ENCODE measurements at regions not wholly inside any gene's neighbourhood (a gene's known extent, or its start where the extent isn't known, plus 50 kb on each side); places are given as distances from the start of the nearest gene placed in this dataset.

- TF ChIP-seq CTCF (conservative IDR thresholded peaks at IDR 0.05; ENCODE audit: low read depth) = no peak
- CTCF ChIA-PET = no interaction called here
- no peak for DNase-seq (ENCODE audit: low spot score)
- no peak overlapping the region for H3K27ac ChIP-seq
- POLR2A ChIA-PET (ENCODE audit: low non-redundant PET) = no interaction called here
Measured at GRCh38 chr7:11236680-11237079, 263.0 kb downstream of the PHF14 start.

GRCh38 chr7:11237742-11238141 is 264.1 kb downstream of the PHF14 start:
- no peak for DNase-seq (ENCODE audit: low spot score)
- ChIA-PET CTCF (no interaction called here), POLR2A (ENCODE audit: low non-redundant PET) (no interaction called here)
- TF ChIP-seq CTCF (conservative IDR thresholded peaks at IDR 0.05; ENCODE audit: low read depth) = no peak
- no peak overlapping the region for H3K27ac ChIP-seq

GRCh38 chr7:11239316-11239715 is 265.6 kb downstream of the PHF14 start:
- ChIA-PET POLR2A (ENCODE audit: low non-redundant PET) (no interaction called here), CTCF (interaction anchor here (0.7 kb wide), 1 partner anchor 16 kb away, joined by 9 read pairs; no protein-coding TSS in a partner anchor)
- TF ChIP-seq CTCF (conservative IDR thresholded peaks at IDR 0.05; ENCODE audit: low read depth) = no peak
- no peak for DNase-seq (ENCODE audit: low spot score)
- H3K27ac ChIP-seq = no peak overlapping the region

GRCh38 chr7:11243739-11244138 is 270.1 kb downstream of the PHF14 start:
- no peak overlapping the region for H3K27ac ChIP-seq
- POLR2A ChIA-PET (ENCODE audit: low non-redundant PET) = no interaction called here
- no peak for TF ChIP-seq CTCF (conservative IDR thresholded peaks at IDR 0.05; ENCODE audit: low read depth)
- DNase-seq (ENCODE audit: low spot score) = no peak
- CTCF ChIA-PET = no interaction called here

GRCh38 chr7:11244149-11244548 is 270.5 kb downstream of the PHF14 start:
- no peak for DNase-seq (ENCODE audit: low spot score)
- no peak for TF ChIP-seq CTCF (conservative IDR thresholded peaks at IDR 0.05; ENCODE audit: low read depth)
- H3K27ac ChIP-seq = no peak overlapping the region
- CTCF ChIA-PET = no interaction called here
- POLR2A ChIA-PET (ENCODE audit: low non-redundant PET) = no interaction called here

GRCh38 chr7:11247545-11247944 is 273.9 kb downstream of the PHF14 start:
- no peak for DNase-seq (ENCODE audit: low spot score)
- ChIA-PET CTCF (interaction anchor here (0.6 to 1.2 kb wide), 2 partner anchors 10 to 594 kb away, joined by 3 to 5 read pairs; no protein-coding TSS in a partner anchor), POLR2A (ENCODE audit: low non-redundant PET) (no interaction called here)
- no peak for TF ChIP-seq CTCF (conservative IDR thresholded peaks at IDR 0.05; ENCODE audit: low read depth)
- no peak overlapping the region for H3K27ac ChIP-seq

GRCh38 chr7:11251436-11251835 is 277.8 kb downstream of the PHF14 start:
- DNase-seq (ENCODE audit: low spot score) = no peak
- CTCF ChIA-PET = no interaction called here
- POLR2A ChIA-PET (ENCODE audit: low non-redundant PET) = no interaction called here
- no peak for TF ChIP-seq CTCF (conservative IDR thresholded peaks at IDR 0.05; ENCODE audit: low read depth)
- H3K27ac ChIP-seq = no peak overlapping the region
